ENCODE measurements at regions not wholly inside any gene's neighbourhood (a gene's known extent, or its start where the extent isn't known, plus 50 kb on each side); places are given as distances from the start of the nearest gene placed in this dataset.

GRCh38 chr10:57723305-57723704, 544.4 kb downstream of the IPMK start:
- no peak for TF ChIP-seq CTCF (IDR thresholded peaks at IDR 0.05; ENCODE audit: low read depth, low read length, missing control alignments)
- no peak for DNase-seq (ENCODE audit: low read depth)
- no peak overlapping the region for H3K4me3 ChIP-seq (ENCODE audit: low read depth, low read length)

DNA sequence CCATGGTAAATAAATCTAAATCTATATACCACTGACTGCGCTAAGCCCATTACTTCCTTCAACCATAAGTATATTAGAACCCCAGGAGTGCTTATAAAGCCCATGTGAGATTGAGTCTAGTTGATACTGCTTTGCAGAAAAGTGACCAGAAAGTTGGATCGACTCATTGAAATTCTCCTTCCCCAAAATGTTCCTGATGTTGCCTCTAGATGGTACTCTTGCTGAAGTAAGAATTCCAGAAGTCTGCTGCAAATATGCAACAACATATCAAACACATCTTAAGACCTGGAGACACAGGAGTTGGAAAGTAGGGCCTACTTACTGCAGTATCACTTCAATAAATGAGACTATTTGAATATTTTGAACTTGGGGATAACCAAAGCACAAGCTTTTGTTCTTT, 550.8 kb downstream of the IPMK start:
- DNase-seq (ENCODE audit: low read depth) = no peak
- H3K4me3 ChIP-seq (ENCODE audit: low read depth, low read length) = no peak overlapping the region
- TF ChIP-seq CTCF (IDR thresholded peaks at IDR 0.05; ENCODE audit: low read depth, low read length, missing control alignments) = no peak

DNA sequence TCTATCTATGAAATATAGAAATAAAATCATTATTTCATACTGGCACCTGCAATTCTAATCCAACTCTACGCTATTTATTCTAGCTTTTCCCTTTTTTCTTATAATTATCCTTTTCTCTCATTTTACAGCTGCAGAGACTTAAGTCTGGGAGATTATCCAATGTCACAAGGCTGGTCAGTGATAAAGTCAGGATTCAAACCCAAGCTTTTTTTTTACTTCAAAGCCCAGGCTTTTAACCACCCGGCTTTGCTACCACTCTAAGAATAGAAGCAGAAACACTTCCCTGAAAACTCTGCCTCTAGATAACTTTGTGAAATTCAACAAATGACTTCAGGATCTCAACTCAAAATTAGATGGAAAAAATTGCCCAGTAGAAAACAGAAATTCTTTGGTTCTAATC, 552.5 kb downstream of the IPMK start:
- DNase-seq (ENCODE audit: low read depth) = no peak
- H3K4me3 ChIP-seq (ENCODE audit: low read depth, low read length) = no peak overlapping the region
- TF ChIP-seq CTCF (IDR thresholded peaks at IDR 0.05; ENCODE audit: low read depth, low read length, missing control alignments) = no peak

DNA sequence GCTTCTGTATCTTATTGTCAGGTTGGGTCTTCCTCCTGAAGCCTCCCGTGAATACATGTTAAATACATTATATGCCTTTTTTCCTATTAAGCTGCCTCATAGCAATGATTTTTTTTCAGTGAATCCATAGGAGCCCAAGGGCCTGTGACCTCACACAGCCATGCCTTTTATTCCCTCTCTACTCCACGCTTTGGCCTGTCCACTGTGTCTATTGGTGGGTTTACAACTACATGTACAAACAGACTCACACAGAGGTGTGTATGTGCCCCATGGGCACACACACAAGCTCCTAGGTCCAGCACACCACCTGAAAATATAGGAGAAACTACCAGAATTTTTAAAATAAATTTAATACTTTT, 560.4 kb downstream of the IPMK start:
- no peak for TF ChIP-seq CTCF (IDR thresholded peaks at IDR 0.05; ENCODE audit: low read depth, low read length, missing control alignments)
- DNase-seq (ENCODE audit: low read depth) = no peak
- no peak overlapping the region for H3K4me3 ChIP-seq (ENCODE audit: low read depth, low read length)

- no peak overlapping the region for H3K4me3 ChIP-seq (ENCODE audit: low read depth, low read length)
These were observed 561.0 kb downstream of the IPMK start for GRCh38 chr10:57706576-57707299.

DNA sequence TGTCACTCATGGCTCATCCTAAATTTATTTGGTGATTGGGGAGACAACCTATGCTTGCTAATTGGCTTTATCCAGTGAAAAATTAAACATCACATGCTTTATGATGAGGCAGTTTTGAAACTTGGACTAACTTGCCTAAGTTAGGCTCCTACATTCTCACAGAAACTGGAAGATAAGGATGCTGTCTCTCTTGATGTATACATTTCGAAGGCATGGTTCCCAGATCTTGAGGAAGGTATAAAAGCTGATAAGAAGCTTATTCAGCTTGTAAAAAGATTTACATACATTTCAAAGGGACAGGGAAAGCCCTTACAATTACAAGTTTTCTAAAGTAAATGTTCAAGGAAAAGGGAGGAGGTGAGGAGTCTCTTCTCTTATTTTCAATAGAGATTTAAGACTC, 561.7 kb downstream of the IPMK start:
- no peak for TF ChIP-seq CTCF (IDR thresholded peaks at IDR 0.05; ENCODE audit: low read depth, low read length, missing control alignments)
- H3K4me3 ChIP-seq (ENCODE audit: low read depth, low read length) = no peak overlapping the region
- no peak for DNase-seq (ENCODE audit: low read depth)

More at GRCh38 chr10:57706576-57707299, 561.0 kb downstream of the IPMK start:
- DNase-seq (ENCODE audit: low read depth) = no peak
- TF ChIP-seq CTCF (IDR thresholded peaks at IDR 0.05; ENCODE audit: low read depth, low read length, missing control alignments) = no peak

GRCh38 chr10:57699944-57700343, 567.8 kb downstream of the IPMK start:
- no peak for DNase-seq (ENCODE audit: low read depth)
- no peak overlapping the region for H3K4me3 ChIP-seq (ENCODE audit: low read depth, low read length)
- no peak for TF ChIP-seq CTCF (IDR thresholded peaks at IDR 0.05; ENCODE audit: low read depth, low read length, missing control alignments)

All from GM12864 (cell line).